GM18517 (cell line): ENCODE measurements at regions not wholly inside any gene's neighbourhood (a gene's known extent, or its start where the extent isn't known, plus 50 kb on each side); places are given as distances from the start of the nearest gene placed in this dataset.

Experiments
- ATAC-seq: cut with Tn5 transposase; IDR thresholded peaks from one replicate; pipeline ENCODE4 v1.9.1; 2021; ENCODE audit warnings: mild to moderate bottlenecking, moderate library complexity; ENCODE audit not compliant: unreplicated experiment

- no peak for ATAC-seq
Observed at GRCh38 chr4:64598066-64598465, 188.8 kb upstream of the TECRL start.

- no peak for ATAC-seq
Observed at GRCh38 chr4:64594723-64595122, 185.5 kb upstream of the TECRL start.

GRCh38 chr4:64588507-64588906 lies 179.3 kb upstream of the TECRL start:
- ATAC-seq: no peak

- peak; percentile 73 for ATAC-seq
Observed at GRCh38 chr4:64584981-64585557, 175.8 kb upstream of the TECRL start.

- ATAC-seq: no peak
Observed at GRCh38 chr4:64584125-64584524, 174.9 kb upstream of the TECRL start.

- ATAC-seq: no peak
Observed at GRCh38 chr4:64582492-64582891, 173.2 kb upstream of the TECRL start.

GRCh38 chr4:64581422-64581821 lies 172.2 kb upstream of the TECRL start:
- no peak for ATAC-seq

- no peak for ATAC-seq
Observed at GRCh38 chr4:64564126-64564525, 154.9 kb upstream of the TECRL start.

GRCh38 chr4:64559571-64559970 lies 150.3 kb upstream of the TECRL start:
- ATAC-seq: no peak

- ATAC-seq: no peak
Observed at GRCh38 chr4:64551125-64551524, 141.9 kb upstream of the TECRL start.

- ATAC-seq: no peak
Observed at GRCh38 chr4:64545593-64545992, 136.3 kb upstream of the TECRL start.

GRCh38 chr4:64539234-64539849 lies 130.1 kb upstream of the TECRL start:
- ATAC-seq: peak; percentile 96

GRCh38 chr4:64538219-64538618 lies 129.0 kb upstream of the TECRL start:
- no peak for ATAC-seq

GRCh38 chr4:64533637-64534036 lies 124.4 kb upstream of the TECRL start:
- ATAC-seq: no peak

GRCh38 chr4:64533159-64533558 lies 123.9 kb upstream of the TECRL start:
- ATAC-seq: no peak

GRCh38 chr4:64520421-64520820 lies 111.2 kb upstream of the TECRL start:
- no peak for ATAC-seq

- ATAC-seq: no peak
Observed at GRCh38 chr4:64518600-64518999, 109.3 kb upstream of the TECRL start.

- ATAC-seq: no peak
Observed at GRCh38 chr4:64516176-64516575, 106.9 kb upstream of the TECRL start.

- ATAC-seq: no peak
Observed at GRCh38 chr4:64508089-64508488, 98.8 kb upstream of the TECRL start.

GRCh38 chr4:64503945-64504675 lies 94.9 kb upstream of the TECRL start:
- ATAC-seq: no peak

- no peak for ATAC-seq
Observed at GRCh38 chr4:64503416-64503815, 94.2 kb upstream of the TECRL start.

- ATAC-seq: no peak
Observed at GRCh38 chr4:64497491-64497890, 88.2 kb upstream of the TECRL start.
